PC-9 (cell line): ENCODE measurements at regions not wholly inside any gene's neighbourhood (a gene's known extent, or its start where the extent isn't known, plus 50 kb on each side); places are given as distances from the start of the nearest gene placed in this dataset.

Experiments
- BruUV-seq: library from RNA; stranded (reverse); fragments of 400-500 nt; replicated peaks from 2 replicates; lab custom pipeline; 2021; lab: Mats Ljungman, UMichigan
- CTCF ChIA-PET: fragments of 300-600 bp; sonication (Branson Sonifier 250); formaldehyde crosslinking; loops from one replicate; lab custom pipeline; 2022; ENCODE audit warnings: antibody characterized with exemption; lab: Charles Lee
- POLR2A ChIA-PET: fragments of 300-600 bp; sonication (Branson Sonifier 250); formaldehyde crosslinking; loops from one replicate; lab custom pipeline; 2022; ENCODE audit warnings: antibody characterized with exemption; ENCODE audit not compliant: unreplicated experiment; lab: Charles Lee
- DNase-seq, 2 experiments: peaks; one replicate each; pipeline versions ENCODE4 v3.0.0 to v3.0.0-alpha.2; 2015 to 2022; ENCODE audit warnings: mixed read lengths in 1 of 2
- H2AFZ ChIP-seq: fragments of 200-600 bp; sonication (generic); 2 replicates; pipeline ENCODE4 v1.8.1; 2017; ENCODE audit warnings: antibody characterized with exemption
- H3F3A ChIP-seq: fragments of 200-600 bp; sonication (generic); 2 replicates; pipeline ENCODE4 v1.8.1; 2017; ENCODE audit warnings: antibody characterized with exemption, mild to moderate bottlenecking, low read depth; ENCODE audit not compliant: insufficient read depth
- H3K27ac ChIP-seq: fragments of 200-600 bp; sonication (generic); 2 replicates; pipeline ENCODE4 v1.6.1; 2016; ENCODE audit warnings: mixed run types
- H3K27me3 ChIP-seq: fragments of 200-600 bp; sonication (generic); 2 replicates; pipeline ENCODE4 v1.6.1; 2016; ENCODE audit warnings: low read depth, mixed run types; ENCODE audit not compliant: insufficient read depth
- H3K36me3 ChIP-seq: fragments of 200-600 bp; sonication (generic); 2 replicates; pipeline ENCODE4 v1.6.1; 2016; ENCODE audit warnings: low read depth, mixed run types
- H3K4me1 ChIP-seq: fragments of 200-600 bp; sonication (generic); replicated peaks from 2 replicates; pipeline ENCODE4 v1.6.1; 2016; ENCODE audit warnings: mixed run types; ENCODE audit not compliant: insufficient read depth
- H3K4me2 ChIP-seq: fragments of 200-600 bp; sonication (generic); 2 replicates; pipeline ENCODE4 v1.6.1; 2017; ENCODE audit warnings: mixed run types
- H3K4me3 ChIP-seq: fragments of 200-600 bp; sonication (generic); 2 replicates; pipeline ENCODE4 v1.6.1; 2016; ENCODE audit warnings: mixed run types
- H3K79me2 ChIP-seq: fragments of 200-600 bp; sonication (generic); 2 replicates; pipeline ENCODE4 v1.6.1; 2017; ENCODE audit warnings: low read depth, mixed run types
- H3K9me2 ChIP-seq: fragments of 200-600 bp; sonication (generic); 2 replicates; pipeline ENCODE4 v1.8.1; 2017; ENCODE audit warnings: mild to moderate bottlenecking; ENCODE audit not compliant: insufficient read depth
- H3K9me3 ChIP-seq: fragments of 200-600 bp; sonication (generic); 2 replicates; pipeline ENCODE4 v1.8.1; 2016; ENCODE audit warnings: low read depth; ENCODE audit not compliant: insufficient read depth
- H4K20me1 ChIP-seq: fragments of 200-600 bp; sonication (generic); 2 replicates; pipeline ENCODE4 v1.8.1; 2017; ENCODE audit not compliant: insufficient read depth
- CTCF ChIP-seq: fragments of 200-600 bp; sonication (generic); conservative IDR thresholded peaks from 2 replicates; pipeline ENCODE4 v1.6.1; 2017; ENCODE audit warnings: mixed run types, antibody characterized with exemption, mild to moderate bottlenecking, moderate library complexity
- EZH2 ChIP-seq: fragments of 200-600 bp; sonication (generic); IDR thresholded peaks from 2 replicates; pipeline ENCODE4 v1.8.0; 2017; ENCODE audit warnings: antibody characterized with exemption, low read depth
- intact Hi-C: fragments of 100-400 bp; cut with micrococcal nuclease; formaldehyde crosslinking; loops from one replicate; pipeline ENCODE4 v1.10.0; 2022; ENCODE audit not compliant: unreplicated experiment

DNA sequence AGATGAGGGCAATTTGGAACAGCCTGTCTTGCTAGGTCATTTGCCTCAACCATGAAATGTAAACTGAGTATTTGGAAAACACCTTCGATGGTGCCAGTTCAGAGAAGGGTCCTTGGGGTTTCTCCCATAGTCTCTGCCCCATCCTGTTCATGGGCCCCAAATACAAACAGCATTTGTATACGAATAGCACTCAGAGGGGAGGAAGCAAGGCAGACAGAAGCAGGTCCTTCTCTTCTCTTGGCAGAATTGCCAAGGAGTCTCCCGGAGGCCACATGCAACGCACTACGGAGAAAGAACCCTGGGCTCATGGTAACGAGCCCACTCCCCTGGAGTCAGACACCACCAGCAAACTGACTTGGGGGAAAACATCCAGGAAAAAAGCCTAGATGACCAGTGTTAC is 162.1 kb downstream of the RAB11FIP2 start:
- CTCF ChIA-PET: no interaction called here

GRCh38 chr10:117885206-117885829 is 161.4 kb downstream of the RAB11FIP2 start:
- no TSS peak for BruUV-seq
- H3K27me3 ChIP-seq: peaks cover 22% of the 10 kb centered on the region; the same call in 1 of the 2 replicates
- H3K27ac ChIP-seq: no peak overlapping the region
- no peaks in the 10 kb centered on the region for H3K9me3 ChIP-seq
- no peak overlapping the region for H3K4me2 ChIP-seq
- intact Hi-C loops: no loop called here
- H3K79me2 ChIP-seq: no peaks in the 10 kb centered on the region
- TF ChIP-seq EZH2 (no peak), CTCF (no peak)
- H3K4me3 ChIP-seq: no peak overlapping the region
- H4K20me1 ChIP-seq: no peaks in the 10 kb centered on the region
- H3F3A ChIP-seq: no peaks in the 10 kb centered on the region
- H2AFZ ChIP-seq: no peak overlapping the region
- H3K9me2 ChIP-seq: no peaks in the 10 kb centered on the region
- ChIA-PET CTCF (no interaction called here), POLR2A (no interaction called here)
- H3K4me1 ChIP-seq: no peaks in the 10 kb centered on the region
- no peak for DNase-seq
- no peaks in the 10 kb centered on the region for H3K36me3 ChIP-seq

More for the DNA sequence above, 162.1 kb downstream of the RAB11FIP2 start:
- no TSS peak for BruUV-seq
- no peak for DNase-seq
- H2AFZ ChIP-seq: no peak overlapping the region
- H3K9me2 ChIP-seq: no peaks in the 10 kb centered on the region
- H3F3A ChIP-seq: no peaks in the 10 kb centered on the region
- POLR2A ChIA-PET: no interaction called here
- H3K27ac ChIP-seq: no peak overlapping the region
- no peak overlapping the region for H3K4me2 ChIP-seq
- no peaks in the 10 kb centered on the region for H3K9me3 ChIP-seq
- TF ChIP-seq EZH2 (no peak), CTCF (no peak)
- H3K36me3 ChIP-seq: no peaks in the 10 kb centered on the region
- H3K79me2 ChIP-seq: no peaks in the 10 kb centered on the region
- H4K20me1 ChIP-seq: no peaks in the 10 kb centered on the region
- intact Hi-C loops: no loop called here
- no peak overlapping the region for H3K4me3 ChIP-seq
- H3K27me3 ChIP-seq: peaks cover 22% of the 10 kb centered on the region; the same call in 1 of the 2 replicates
- no peaks in the 10 kb centered on the region for H3K4me1 ChIP-seq

GRCh38 chr10:117886766-117887165 is 160.0 kb downstream of the RAB11FIP2 start:
- Histone ChIP-seq H3K4me3 (no peak overlapping the region), H3K27ac (no peak overlapping the region), H3K79me2 (no peaks in the 10 kb centered on the region), H4K20me1 (no peaks in the 10 kb centered on the region), H3K9me3 (no peaks in the 10 kb centered on the region), H3K4me1 (no peaks in the 10 kb centered on the region), H3K27me3 (peaks cover 22% of the 10 kb centered on the region; the same call in 1 of the 2 replicates), H3F3A (no peaks in the 10 kb centered on the region), H3K9me2 (no peaks in the 10 kb centered on the region), H2AFZ (no peak overlapping the region), H3K4me2 (no peak overlapping the region), H3K36me3 (no peaks in the 10 kb centered on the region)
- BruUV-seq: no TSS peak
- no peak for DNase-seq
- intact Hi-C loops: no loop called here
- TF ChIP-seq CTCF: no peak
- TF ChIP-seq EZH2: no peak
- ChIA-PET POLR2A (no interaction called here), CTCF (no interaction called here)
